ENCODE measurements at regions not wholly inside any gene's neighbourhood (a gene's known extent, or its start where the extent isn't known, plus 50 kb on each side); places are given as distances from the start of the nearest gene placed in this dataset.
"Not testable (repeated sequence)": the region's sequence is repeated elsewhere in the genome, so short reads cannot be mapped to it uniquely, and the experiment has no call there.

- no peak for ATAC-seq
- Histone ChIP-seq H3K4me3 (no peak overlapping the region), H3K27me3 (no peaks in the 10 kb centered on the region), H3K27ac (no peak overlapping the region), H3K4me1 (no peaks in the 10 kb centered on the region), H3K9me3 (peaks cover 0 to 14% (median 0%) of the 10 kb centered on the region in 11 donors), H3K36me3 (no peaks in the 10 kb centered on the region)
- intact Hi-C loops (cut with DNase I): no loop called here
- TF ChIP-seq CTCF (IDR thresholded peaks at IDR 0.05): no peak
- 60 to 61% methylated on average over 3 of the region's 3 CpGs for WGBS, 2 donors
- DNase-seq: no peak
Observed at GRCh38 chr9:84521208-84521607, 148.3 kb upstream of the NTRK2 start.

GRCh38 chr9:84526211-84526610 lies 143.3 kb upstream of the NTRK2 start:
- intact Hi-C loops (cut with DNase I): not testable (repeated sequence)

GRCh38 chr9:84527060-84527720 lies 142.3 kb upstream of the NTRK2 start:
- ATAC-seq; H3K27ac ChIP-seq; DNase-seq; H3K27me3 ChIP-seq; H3K36me3 ChIP-seq; intact Hi-C loops (cut with DNase I); H3K4me3 ChIP-seq; H3K4me1 ChIP-seq: not testable (repeated sequence)
- H3K9me3 ChIP-seq: peaks cover 0 to 21% (median 0%) of the 10 kb centered on the region in 11 donors
- 96 to 97% methylated on average over 47 to 49 of the region's 49 CpGs for WGBS, 2 donors

More at GRCh38 chr9:84526211-84526610, 143.3 kb upstream of the NTRK2 start:
- H3K4me1 ChIP-seq, H3K4me3 ChIP-seq, DNase-seq, H3K36me3 ChIP-seq, H3K27ac ChIP-seq, H3K27me3 ChIP-seq, ATAC-seq: not testable (repeated sequence)
- 93 to 97% methylated on average over 17 to 26 of the region's 26 CpGs for WGBS, 2 donors
- H3K9me3 ChIP-seq: peaks cover 0 to 21% (median 0%) of the 10 kb centered on the region in 11 donors

- H3K4me1 ChIP-seq; intact Hi-C loops (cut with DNase I); H3K27me3 ChIP-seq; H3K36me3 ChIP-seq; H3K4me3 ChIP-seq; DNase-seq; ATAC-seq; H3K27ac ChIP-seq: not testable (repeated sequence)
- 46 to 54% methylated on average over 10 of the region's 10 CpGs for WGBS, 2 donors
- H3K9me3 ChIP-seq: peaks cover 0 to 37% (median 18%) of the 10 kb centered on the region in 11 donors
Observed at GRCh38 chr9:84535973-84536372, 133.6 kb upstream of the NTRK2 start.

- DNase-seq (no peak), ATAC-seq (no peak)
- no peak overlapping the region for H3K4me3 ChIP-seq
- intact Hi-C loops (cut with DNase I): no loop called here
- H3K9me3 ChIP-seq: peaks cover 0 to 37% (median 18%) of the 10 kb centered on the region in 11 donors
- H3K27me3 ChIP-seq: no peaks in the 10 kb centered on the region
- no peak overlapping the region for H3K27ac ChIP-seq
- TF ChIP-seq CTCF (IDR thresholded peaks at IDR 0.05): no peak
- H3K4me1 ChIP-seq: no peaks in the 10 kb centered on the region
- 85 to 96% methylated on average over 1 of the region's 1 CpG for WGBS, 2 donors
- H3K36me3 ChIP-seq: no peaks in the 10 kb centered on the region
Observed at GRCh38 chr9:84538879-84539278, 130.7 kb upstream of the NTRK2 start.

GRCh38 chr9:84542554-84542953 lies 127.0 kb upstream of the NTRK2 start:
- ATAC-seq: no peak
- H3K27ac ChIP-seq: no peak overlapping the region
- H3K9me3 ChIP-seq: peaks cover 0 to 14% (median 7%) of the 10 kb centered on the region in 11 donors
- H3K36me3 ChIP-seq: no peaks in the 10 kb centered on the region
- no peaks in the 10 kb centered on the region for H3K4me1 ChIP-seq
- TF ChIP-seq CTCF (IDR thresholded peaks at IDR 0.05): no peak
- peaks cover 0 to 3% (median 0%) of the 10 kb centered on the region in 7 donors for H3K27me3 ChIP-seq
- no peak for DNase-seq
- intact Hi-C loops (cut with DNase I): no loop called here
- H3K4me3 ChIP-seq: no peak overlapping the region
- WGBS, 2 donors: 68 to 82% methylated on average over 3 of the region's 3 CpGs
